ENCODE measurements at regions not wholly inside any gene's neighbourhood (a gene's known extent, or its start where the extent isn't known, plus 50 kb on each side); places are given as distances from the start of the nearest gene placed in this dataset.

- POLR2A ChIA-PET: no interaction called here
- H3K9me2 ChIP-seq (ENCODE audit: insufficient read depth, low read length): no peaks in the 10 kb centered on the region
- intact Hi-C loops (cut with micrococcal nuclease; ENCODE audit: unreplicated experiment): no loop called here
- no peak overlapping the region for H3K4me3 ChIP-seq (ENCODE audit: low read depth, low read length, poor library complexity, severe bottlenecking)
- no peaks in the 10 kb centered on the region for H3K79me2 ChIP-seq (ENCODE audit: insufficient read depth, low read depth, low read length)
- H4K20me1 ChIP-seq (ENCODE audit: insufficient read depth, low read length): no peaks in the 10 kb centered on the region
- no peak overlapping the region for H3K27ac ChIP-seq (ENCODE audit: low read depth, low read length, poor library complexity, severe bottlenecking)
- no peak for DNase-seq (ENCODE audit: low spot score)
- TF ChIP-seq CTCF (conservative IDR thresholded peaks at IDR 0.05; ENCODE audit: low read length) (no peak), EZH2phosphoT487 (IDR thresholded peaks at IDR 0.05; ENCODE audit: borderline replicate concordance, low read depth, low read length) (no peak)
- H3K4me2 ChIP-seq (ENCODE audit: low read length): no peak overlapping the region
- no peaks in the 10 kb centered on the region for H3K4me1 ChIP-seq (ENCODE audit: insufficient read depth, low read length, poor library complexity, severe bottlenecking)
- CTCF ChIA-PET (ENCODE audit: unreplicated experiment): no interaction called here
- no TSS peak for BruUV-seq (replicated peaks)
- H2AFZ ChIP-seq (ENCODE audit: low read length): no peak overlapping the region
- no peaks in the 10 kb centered on the region for H3K36me3 ChIP-seq (ENCODE audit: insufficient read depth, low read length)
- H3K9me3 ChIP-seq (ENCODE audit: low read length): no peaks in the 10 kb centered on the region
Measured at GRCh38 chr10:113368666-113369364, 184.0 kb upstream of the HABP2 start.

GRCh38 chr10:113369365-113369694, 183.5 kb upstream of the HABP2 start:
- no peaks in the 10 kb centered on the region for H3K9me3 ChIP-seq (ENCODE audit: low read length)
- H3K36me3 ChIP-seq (ENCODE audit: insufficient read depth, low read length): no peaks in the 10 kb centered on the region
- H3K9me2 ChIP-seq (ENCODE audit: insufficient read depth, low read length): no peaks in the 10 kb centered on the region
- H4K20me1 ChIP-seq (ENCODE audit: insufficient read depth, low read length): no peaks in the 10 kb centered on the region
- DNase-seq (ENCODE audit: low spot score): no peak
- intact Hi-C loops (cut with micrococcal nuclease; ENCODE audit: unreplicated experiment): no loop called here
- POLR2A ChIA-PET: no interaction called here
- BruUV-seq (replicated peaks): no TSS peak
- H3K4me2 ChIP-seq (ENCODE audit: low read length): no peak overlapping the region
- H3K4me3 ChIP-seq (ENCODE audit: low read depth, low read length, poor library complexity, severe bottlenecking): no peak overlapping the region
- H3K79me2 ChIP-seq (ENCODE audit: insufficient read depth, low read depth, low read length): no peaks in the 10 kb centered on the region
- H3K27ac ChIP-seq (ENCODE audit: low read depth, low read length, poor library complexity, severe bottlenecking): no peak overlapping the region
- CTCF ChIA-PET (ENCODE audit: unreplicated experiment): no interaction called here
- no peak overlapping the region for H2AFZ ChIP-seq (ENCODE audit: low read length)
- H3K4me1 ChIP-seq (ENCODE audit: insufficient read depth, low read length, poor library complexity, severe bottlenecking): no peaks in the 10 kb centered on the region
- TF ChIP-seq EZH2phosphoT487 (IDR thresholded peaks at IDR 0.05; ENCODE audit: borderline replicate concordance, low read depth, low read length): no peak
- no peak for TF ChIP-seq CTCF (conservative IDR thresholded peaks at IDR 0.05; ENCODE audit: low read length)

- no peaks in the 10 kb centered on the region for H3K79me2 ChIP-seq (ENCODE audit: insufficient read depth, low read depth, low read length)
- CTCF ChIA-PET (ENCODE audit: unreplicated experiment): no interaction called here
- H4K20me1 ChIP-seq (ENCODE audit: insufficient read depth, low read length): no peaks in the 10 kb centered on the region
- H3K4me3 ChIP-seq (ENCODE audit: low read depth, low read length, poor library complexity, severe bottlenecking): no peak overlapping the region
- TF ChIP-seq EZH2phosphoT487 (IDR thresholded peaks at IDR 0.05; ENCODE audit: borderline replicate concordance, low read depth, low read length): no peak
- no peak for TF ChIP-seq CTCF (conservative IDR thresholded peaks at IDR 0.05; ENCODE audit: low read length)
- H2AFZ ChIP-seq (ENCODE audit: low read length): no peak overlapping the region
- no peaks in the 10 kb centered on the region for H3K9me3 ChIP-seq (ENCODE audit: low read length)
- no peak for DNase-seq (ENCODE audit: low spot score)
- intact Hi-C loops (cut with micrococcal nuclease; ENCODE audit: unreplicated experiment): no loop called here
- H3K4me2 ChIP-seq (ENCODE audit: low read length): no peak overlapping the region
- H3K27ac ChIP-seq (ENCODE audit: low read depth, low read length, poor library complexity, severe bottlenecking): no peak overlapping the region
- no peaks in the 10 kb centered on the region for H3K36me3 ChIP-seq (ENCODE audit: insufficient read depth, low read length)
- no TSS peak for BruUV-seq (replicated peaks)
- POLR2A ChIA-PET: no interaction called here
- no peaks in the 10 kb centered on the region for H3K9me2 ChIP-seq (ENCODE audit: insufficient read depth, low read length)
- no peaks in the 10 kb centered on the region for H3K4me1 ChIP-seq (ENCODE audit: insufficient read depth, low read length, poor library complexity, severe bottlenecking)
Measured at GRCh38 chr10:113376428-113376827, 176.4 kb upstream of the HABP2 start.
